ENCODE measurements at regions not wholly inside any gene's neighbourhood (a gene's known extent, or its start where the extent isn't known, plus 50 kb on each side); places are given as distances from the start of the nearest gene placed in this dataset.

DNA sequence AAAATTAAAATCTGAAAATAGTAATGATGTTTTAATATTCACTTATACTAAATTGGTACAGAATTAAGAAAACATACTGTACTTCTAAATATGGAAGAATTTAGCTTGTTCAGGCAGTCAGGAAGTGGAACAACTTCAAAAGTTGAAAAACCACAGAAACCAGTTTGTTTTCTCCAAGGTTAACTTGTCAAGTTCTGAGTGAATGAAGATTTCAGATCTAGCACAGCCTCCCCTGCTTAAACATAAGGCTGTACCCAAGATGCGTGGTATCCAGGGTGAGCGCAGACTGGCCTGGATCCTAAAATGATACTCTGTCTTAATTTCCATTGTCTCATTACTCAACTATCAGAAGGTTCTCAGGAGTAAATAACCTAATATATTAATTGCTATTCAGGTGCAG, 730.7 kb upstream of the KIF2B start:
- TF ChIP-seq, protein P1, sequence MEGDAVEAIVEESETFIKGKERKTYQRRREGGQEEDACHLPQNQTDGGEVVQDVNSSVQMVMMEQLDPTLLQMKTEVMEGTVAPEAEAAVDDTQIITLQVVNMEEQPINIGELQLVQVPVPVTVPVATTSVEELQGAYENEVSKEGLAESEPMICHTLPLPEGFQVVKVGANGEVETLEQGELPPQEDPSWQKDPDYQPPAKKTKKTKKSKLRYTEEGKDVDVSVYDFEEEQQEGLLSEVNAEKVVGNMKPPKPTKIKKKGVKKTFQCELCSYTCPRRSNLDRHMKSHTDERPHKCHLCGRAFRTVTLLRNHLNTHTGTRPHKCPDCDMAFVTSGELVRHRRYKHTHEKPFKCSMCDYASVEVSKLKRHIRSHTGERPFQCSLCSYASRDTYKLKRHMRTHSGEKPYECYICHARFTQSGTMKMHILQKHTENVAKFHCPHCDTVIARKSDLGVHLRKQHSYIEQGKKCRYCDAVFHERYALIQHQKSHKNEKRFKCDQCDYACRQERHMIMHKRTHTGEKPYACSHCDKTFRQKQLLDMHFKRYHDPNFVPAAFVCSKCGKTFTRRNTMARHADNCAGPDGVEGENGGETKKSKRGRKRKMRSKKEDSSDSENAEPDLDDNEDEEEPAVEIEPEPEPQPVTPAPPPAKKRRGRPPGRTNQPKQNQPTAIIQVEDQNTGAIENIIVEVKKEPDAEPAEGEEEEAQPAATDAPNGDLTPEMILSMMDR (IDR thresholded peaks at IDR 0.05; ENCODE audit: low read depth, low read length, poor library complexity, severe bottlenecking) = no peak
- TF ChIP-seq EZH2phosphoT487 (IDR thresholded peaks at IDR 0.05; ENCODE audit: borderline replicate concordance, low read length) = no peak
